HAP-1 (cell line): ENCODE measurements at regions not wholly inside any gene's neighbourhood (a gene's known extent, or its start where the extent isn't known, plus 50 kb on each side); places are given as distances from the start of the nearest gene placed in this dataset.

Experiments
- DNase-seq, 2 experiments: peaks; one replicate each; pipeline ENCODE4 v3.0.0-alpha.2; 2016 to 2020; ENCODE audit warnings: low spot score in 2 of 2
- H3K27me3 ChIP-seq: fragments of 250-450 bp; sonication (Bioruptor Pico); 2 replicates; pipeline ENCODE4 v1.5.1; 2020; ENCODE audit warnings: low read depth, mild to moderate bottlenecking, moderate library complexity
- H3K36me3 ChIP-seq: fragments of 250-450 bp; sonication (Bioruptor Pico); replicated peaks from 2 replicates; pipeline ENCODE4 v1.5.1; 2020; ENCODE audit warnings: mild to moderate bottlenecking
- H3K4me1 ChIP-seq: fragments of 250-450 bp; sonication (Bioruptor Pico); 2 replicates; pipeline ENCODE4 v1.5.1; 2020; ENCODE audit warnings: mild to moderate bottlenecking
- H3K4me3 ChIP-seq: fragments of 250-450 bp; sonication (Bioruptor Pico); 2 replicates; pipeline ENCODE4 v1.5.1; 2020; ENCODE audit warnings: mild to moderate bottlenecking, moderate library complexity
- H3K9me3 ChIP-seq: fragments of 250-450 bp; sonication (Bioruptor Pico); 2 replicates; pipeline ENCODE4 v1.5.1; 2020; ENCODE audit warnings: mild to moderate bottlenecking, moderate library complexity
- in situ Hi-C: fragments of 300-500 bp; cut with MboI; formaldehyde crosslinking; loops from 3 replicates; pipeline ENCODE4 v1.14.3; 2020; ENCODE audit warnings: low sequenced_read_pairs, inconsistent platforms, mixed read lengths

DNA sequence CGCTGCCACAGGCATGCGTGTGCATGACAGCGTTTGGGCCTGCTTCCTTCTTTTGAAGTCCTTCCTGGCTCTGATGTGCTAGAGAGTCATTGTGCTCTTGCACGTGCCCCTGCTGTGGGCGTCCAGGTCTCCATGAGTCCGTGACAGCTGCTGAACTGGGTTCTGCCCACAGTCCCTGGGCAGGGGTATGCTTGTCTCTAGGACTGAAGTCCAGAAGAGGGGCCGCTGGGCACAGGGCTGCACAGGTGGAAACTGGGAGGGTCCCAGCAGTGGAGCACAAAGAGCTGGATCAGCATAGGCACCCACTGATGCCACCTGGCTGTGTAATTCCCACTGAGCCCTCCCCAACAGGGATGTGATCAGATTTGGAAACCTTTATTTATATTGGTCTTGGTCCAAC lies 169.4 kb downstream of the IRX2 start:
- in situ Hi-C loops = no loop called here
- H3K9me3 ChIP-seq = no peaks in the 10 kb centered on the region
- H3K27me3 ChIP-seq = no peaks in the 10 kb centered on the region
- no peak for DNase-seq
- H3K4me3 ChIP-seq = no peak overlapping the region
- no peaks in the 10 kb centered on the region for H3K4me1 ChIP-seq
- no peaks in the 10 kb centered on the region for H3K36me3 ChIP-seq

DNA sequence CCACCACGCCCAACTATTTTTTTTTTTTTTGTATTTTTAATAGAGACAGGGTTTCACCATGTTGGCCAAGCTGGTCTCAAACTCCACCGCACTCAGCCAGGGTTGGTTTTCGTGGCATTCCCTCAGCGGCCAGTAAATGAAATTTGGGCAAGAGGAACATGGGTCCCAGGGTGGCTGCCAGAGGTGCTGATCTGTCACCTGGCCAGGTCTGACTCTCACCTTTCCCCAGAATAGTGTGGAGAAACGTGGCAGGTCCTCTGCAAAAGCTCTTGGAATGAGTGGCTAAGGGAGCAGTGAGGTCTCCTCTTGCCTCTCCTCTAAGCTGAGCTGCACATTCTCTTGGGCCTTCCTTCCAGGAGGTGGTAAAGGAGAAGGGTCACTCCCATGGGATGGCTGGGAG lies 170.1 kb downstream of the IRX2 start:
- DNase-seq = no peak
- no peak overlapping the region for H3K4me3 ChIP-seq
- no peaks in the 10 kb centered on the region for H3K27me3 ChIP-seq
- in situ Hi-C loops = no loop called here
- H3K36me3 ChIP-seq = no peaks in the 10 kb centered on the region
- no peaks in the 10 kb centered on the region for H3K9me3 ChIP-seq
- no peaks in the 10 kb centered on the region for H3K4me1 ChIP-seq

DNA sequence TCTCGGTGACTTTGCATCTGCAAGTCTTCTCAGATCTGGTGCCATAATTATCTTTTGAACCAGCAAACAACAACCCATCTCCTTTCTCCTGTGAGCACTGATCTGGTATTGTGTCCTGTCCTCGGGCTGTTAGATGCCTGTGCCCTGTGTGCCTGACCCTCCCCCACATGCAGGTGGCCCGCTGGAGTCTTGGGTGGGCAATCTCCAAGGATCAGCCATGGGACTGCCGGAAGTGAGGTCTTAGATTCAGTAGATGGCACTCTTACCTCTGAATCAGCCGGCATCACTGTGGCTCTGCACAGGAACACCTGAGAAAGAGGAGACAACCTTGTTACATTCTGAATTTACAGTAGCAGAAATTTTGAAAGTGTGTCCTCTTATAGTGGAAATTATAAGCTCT lies 172.4 kb downstream of the IRX2 start:
- no peaks in the 10 kb centered on the region for H3K27me3 ChIP-seq
- DNase-seq = no peak
- in situ Hi-C loops = no loop called here
- no peaks in the 10 kb centered on the region for H3K36me3 ChIP-seq
- no peaks in the 10 kb centered on the region for H3K4me1 ChIP-seq
- no peak overlapping the region for H3K4me3 ChIP-seq
- H3K9me3 ChIP-seq = no peaks in the 10 kb centered on the region

DNA sequence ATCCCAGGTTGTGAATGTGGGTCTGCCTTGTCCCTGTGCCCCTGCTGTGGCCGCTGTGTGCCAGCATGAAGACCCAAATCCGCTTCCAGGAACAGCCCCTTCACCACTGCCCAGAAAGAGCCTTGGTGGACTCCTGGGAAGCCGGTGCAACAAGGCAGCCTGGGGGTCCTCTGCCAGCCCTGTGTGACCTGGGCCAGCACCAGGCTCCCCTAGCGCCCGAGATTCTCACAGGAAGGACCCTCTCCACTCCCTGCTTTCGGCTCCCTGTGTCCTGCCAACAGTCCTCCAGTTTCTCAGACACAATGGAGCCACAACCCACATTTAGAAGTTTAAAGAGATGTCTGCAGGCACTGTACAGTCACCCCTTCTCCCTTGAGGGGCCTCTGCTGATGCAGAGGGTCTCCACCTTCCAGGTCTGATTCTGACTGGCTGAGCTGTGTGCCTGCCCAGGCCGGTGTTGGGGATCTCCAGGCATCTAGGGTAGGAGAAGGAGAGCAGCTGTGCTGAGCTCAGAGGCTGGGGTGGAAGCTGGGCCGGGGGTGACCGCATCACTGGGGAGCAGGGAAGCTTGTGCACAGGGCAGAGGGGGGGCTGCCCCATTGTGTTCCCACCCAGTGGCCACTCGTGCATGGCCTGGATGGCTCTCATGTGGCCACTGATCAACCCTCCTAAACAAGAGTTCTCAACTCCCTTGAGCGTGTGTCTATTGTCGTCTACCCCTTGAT lies 174.0 kb downstream of the IRX2 start:
- DNase-seq = no peak
- Histone ChIP-seq H3K36me3 (no peaks in the 10 kb centered on the region), H3K4me3 (no peak overlapping the region), H3K9me3 (no peaks in the 10 kb centered on the region), H3K27me3 (no peaks in the 10 kb centered on the region), H3K4me1 (no peaks in the 10 kb centered on the region)
- in situ Hi-C loops = no loop called here

DNA sequence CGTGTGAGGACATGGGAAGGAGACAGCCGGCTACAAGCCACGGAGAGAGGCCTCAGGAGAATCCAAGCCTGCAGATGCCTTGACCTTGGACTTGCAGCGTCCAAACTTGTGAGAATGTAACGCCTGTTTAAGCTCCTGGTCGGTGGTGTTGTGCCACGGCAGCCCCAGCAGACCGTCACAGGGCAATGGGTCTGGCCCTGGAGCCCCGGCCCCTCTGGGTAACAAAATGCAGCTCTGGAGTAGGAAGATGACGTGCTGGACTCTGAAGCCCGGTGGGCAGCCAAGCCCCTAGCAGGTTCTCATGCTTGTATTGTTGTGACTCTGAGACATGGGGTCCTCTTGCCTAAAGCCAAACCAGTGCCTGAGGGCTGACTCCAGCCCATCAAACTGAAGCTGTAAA lies 174.7 kb downstream of the IRX2 start:
- H3K4me1 ChIP-seq = no peaks in the 10 kb centered on the region
- no peaks in the 10 kb centered on the region for H3K27me3 ChIP-seq
- in situ Hi-C loops = no loop called here

DNA sequence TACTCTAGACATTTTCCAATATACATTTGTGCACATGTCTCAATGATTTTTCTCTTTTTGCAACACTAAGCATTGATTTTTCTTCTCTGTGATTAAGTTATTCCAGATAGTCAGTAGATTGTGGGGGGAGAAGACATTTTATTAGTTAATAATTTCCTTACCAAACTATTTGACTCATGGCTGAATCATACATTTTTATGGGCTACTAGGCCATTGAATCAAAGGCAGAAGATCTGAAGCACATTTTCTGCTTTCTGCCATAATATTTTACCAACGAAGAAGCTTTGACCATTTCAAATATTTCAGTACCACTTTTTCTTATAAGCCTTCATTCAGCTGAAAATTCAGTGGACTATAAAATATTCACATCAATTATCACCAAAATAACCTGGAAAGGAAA lies 175.6 kb downstream of the IRX2 start:
- H3K4me3 ChIP-seq = no peak overlapping the region
- no peaks in the 10 kb centered on the region for H3K27me3 ChIP-seq
- no peaks in the 10 kb centered on the region for H3K36me3 ChIP-seq
- no peak for DNase-seq
- no peaks in the 10 kb centered on the region for H3K4me1 ChIP-seq
- no peaks in the 10 kb centered on the region for H3K9me3 ChIP-seq
- in situ Hi-C loops = no loop called here

More for the DNA sequence above, 174.7 kb downstream of the IRX2 start:
- Histone ChIP-seq H3K4me3 (no peak overlapping the region), H3K9me3 (no peaks in the 10 kb centered on the region), H3K36me3 (no peaks in the 10 kb centered on the region)
- no peak for DNase-seq

DNA sequence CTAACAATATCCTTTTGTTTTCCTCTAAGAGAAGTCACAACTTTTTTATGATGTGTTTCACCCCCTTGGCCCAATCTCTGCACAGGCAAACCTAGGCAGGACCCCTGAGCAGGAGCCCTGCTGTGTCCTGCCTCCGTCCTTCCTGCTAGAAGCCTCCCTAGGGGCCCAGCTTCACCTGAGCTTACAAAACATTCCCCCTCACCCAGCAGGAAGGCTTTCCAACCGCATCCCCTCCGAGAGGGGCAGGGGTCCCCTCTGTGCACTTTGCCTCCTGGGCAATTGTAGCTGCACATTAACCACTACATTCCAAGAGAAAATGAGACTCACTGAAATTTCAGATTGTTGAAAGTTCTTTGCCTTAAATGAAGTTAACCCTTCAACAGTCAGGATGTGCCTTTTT lies 176.2 kb downstream of the IRX2 start:
- in situ Hi-C loops = no loop called here
- H3K9me3 ChIP-seq = no peaks in the 10 kb centered on the region
- H3K36me3 ChIP-seq = no peaks in the 10 kb centered on the region
- H3K4me1 ChIP-seq = no peaks in the 10 kb centered on the region
- no peaks in the 10 kb centered on the region for H3K27me3 ChIP-seq
- no peak overlapping the region for H3K4me3 ChIP-seq
- DNase-seq = no peak

DNA sequence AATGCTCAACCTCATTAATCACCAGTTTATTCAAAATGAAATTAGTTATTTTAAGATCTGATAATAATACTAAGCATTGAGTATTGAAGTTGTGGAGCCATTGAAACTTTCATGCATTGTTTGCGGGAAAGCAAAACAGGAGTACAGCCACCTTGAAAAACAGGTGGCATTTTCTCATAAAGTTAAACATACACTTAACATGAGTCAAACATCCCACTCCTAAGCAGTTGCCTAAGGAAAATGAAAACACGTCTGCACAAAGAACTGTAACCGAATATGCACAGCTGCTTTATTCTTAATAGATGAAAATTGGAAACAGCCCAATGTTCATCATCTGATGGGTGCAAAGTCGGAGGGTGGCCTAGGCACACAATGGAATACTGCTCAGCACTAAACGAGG lies 177.3 kb downstream of the IRX2 start:
- Histone ChIP-seq H3K27me3 (no peaks in the 10 kb centered on the region), H3K36me3 (no peaks in the 10 kb centered on the region), H3K9me3 (no peaks in the 10 kb centered on the region), H3K4me3 (no peak overlapping the region), H3K4me1 (no peaks in the 10 kb centered on the region)
- in situ Hi-C loops = no loop called here
- no peak for DNase-seq

DNA sequence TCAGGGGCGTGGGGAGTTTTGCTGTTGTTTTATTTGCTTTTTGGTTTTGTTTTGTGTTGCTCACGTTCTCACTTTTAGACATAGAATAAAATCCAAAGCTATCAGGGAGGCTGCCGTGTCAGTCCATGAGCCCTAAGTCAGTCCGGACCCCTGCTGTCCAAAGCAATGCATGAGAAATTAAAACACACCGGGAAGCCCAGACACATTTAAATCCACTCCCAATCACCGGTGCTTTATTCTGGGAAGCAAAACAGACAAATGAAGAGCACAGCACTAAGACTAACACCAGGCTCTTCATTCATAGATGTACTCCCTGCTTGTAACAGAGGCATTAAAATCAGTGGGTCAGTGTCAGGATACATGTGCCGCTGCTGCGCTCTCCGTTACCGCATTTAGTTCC lies 180.9 kb downstream of the IRX2 start:
- no peak for DNase-seq
- no peaks in the 10 kb centered on the region for H3K27me3 ChIP-seq
- H3K4me3 ChIP-seq = no peak overlapping the region
- no peaks in the 10 kb centered on the region for H3K36me3 ChIP-seq
- no peaks in the 10 kb centered on the region for H3K9me3 ChIP-seq
- H3K4me1 ChIP-seq = no peaks in the 10 kb centered on the region
- in situ Hi-C loops = no loop called here

DNA sequence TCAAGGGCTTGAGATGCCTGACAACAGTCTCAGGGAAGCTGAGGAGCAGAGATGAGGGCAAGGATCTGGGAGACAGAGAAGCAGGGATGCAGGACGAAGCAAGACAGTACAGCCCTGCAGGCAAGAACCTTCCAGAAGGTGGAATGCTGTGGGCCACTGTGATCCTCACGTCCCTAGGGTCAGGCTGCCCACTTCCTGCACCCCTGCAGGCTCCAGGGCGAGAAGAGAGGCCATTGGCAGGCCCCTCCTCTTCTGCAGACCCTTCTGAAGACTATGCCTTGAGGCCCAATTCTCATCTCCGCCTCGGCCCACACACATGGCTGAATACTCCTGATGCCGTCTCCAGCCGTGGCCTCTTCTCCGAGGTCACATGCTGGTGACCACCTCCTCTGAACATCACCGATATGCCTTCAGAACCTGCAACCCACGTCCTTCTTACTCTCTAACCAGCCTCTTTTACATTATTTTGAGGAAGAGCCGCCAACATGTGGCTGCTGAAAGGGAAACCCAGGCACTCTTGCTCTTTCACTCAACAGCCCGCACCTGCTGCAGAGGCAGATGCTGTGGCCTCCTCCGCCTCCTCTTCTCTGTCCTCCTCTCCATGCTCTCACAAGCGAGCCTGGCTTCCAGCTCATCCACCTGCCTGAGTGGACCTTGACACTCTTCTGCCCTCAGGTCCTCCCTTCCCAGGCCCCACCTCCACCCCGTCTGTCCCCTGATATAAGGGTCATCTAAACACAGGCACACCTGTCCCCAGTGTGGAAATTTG lies 181.5 kb downstream of the IRX2 start:
- DNase-seq = no peak
- in situ Hi-C loops = no loop called here
- Histone ChIP-seq H3K4me1 (no peaks in the 10 kb centered on the region), H3K36me3 (no peaks in the 10 kb centered on the region), H3K27me3 (no peaks in the 10 kb centered on the region), H3K4me3 (no peak overlapping the region), H3K9me3 (no peaks in the 10 kb centered on the region)

DNA sequence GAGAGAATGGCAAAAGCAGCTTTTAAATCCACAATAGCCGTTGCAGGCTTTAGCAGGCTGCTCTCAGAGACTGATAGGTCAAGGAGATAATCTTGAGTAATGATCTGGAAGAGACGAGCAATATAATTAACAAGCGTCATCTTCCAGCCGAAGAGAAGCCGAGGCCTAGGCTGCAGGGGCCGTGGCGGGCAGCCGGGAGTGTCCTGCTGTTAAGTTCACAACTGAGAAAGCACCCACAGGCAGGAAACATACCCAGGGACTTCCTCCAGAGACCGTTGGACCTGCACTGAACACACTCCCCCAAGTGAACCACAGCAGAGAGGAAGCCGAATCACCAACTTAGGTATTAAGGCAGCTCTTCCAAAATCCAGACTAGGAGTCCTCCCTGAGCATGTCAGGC lies 182.3 kb downstream of the IRX2 start:
- Histone ChIP-seq H3K4me1 (no peaks in the 10 kb centered on the region), H3K9me3 (no peaks in the 10 kb centered on the region), H3K27me3 (no peaks in the 10 kb centered on the region), H3K36me3 (no peaks in the 10 kb centered on the region), H3K4me3 (no peak overlapping the region)
- no peak for DNase-seq
- in situ Hi-C loops = no loop called here

DNA sequence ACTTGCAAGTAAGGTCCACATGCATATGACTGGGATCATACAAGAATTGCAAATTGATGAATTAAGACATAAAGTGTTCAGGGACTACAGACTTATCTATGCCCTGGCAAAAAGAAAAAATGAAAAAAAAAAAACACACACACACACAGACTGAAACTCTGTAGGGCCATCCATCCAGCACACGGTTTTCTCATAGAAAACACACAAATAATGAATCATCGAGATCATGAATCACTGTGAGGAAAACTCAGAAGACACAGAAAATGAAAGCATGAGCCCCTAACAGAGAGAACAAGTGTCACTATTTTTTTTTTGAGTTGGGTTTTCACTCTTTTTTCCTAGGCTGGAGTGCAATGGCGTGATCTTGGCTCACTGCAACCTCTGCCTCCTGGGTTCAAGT lies 185.2 kb downstream of the IRX2 start:
- no peaks in the 10 kb centered on the region for H3K36me3 ChIP-seq
- no peaks in the 10 kb centered on the region for H3K4me1 ChIP-seq
- no peaks in the 10 kb centered on the region for H3K27me3 ChIP-seq
- DNase-seq = no peak
- in situ Hi-C loops = no loop called here
- H3K9me3 ChIP-seq = no peaks in the 10 kb centered on the region
- H3K4me3 ChIP-seq = no peak overlapping the region

DNA sequence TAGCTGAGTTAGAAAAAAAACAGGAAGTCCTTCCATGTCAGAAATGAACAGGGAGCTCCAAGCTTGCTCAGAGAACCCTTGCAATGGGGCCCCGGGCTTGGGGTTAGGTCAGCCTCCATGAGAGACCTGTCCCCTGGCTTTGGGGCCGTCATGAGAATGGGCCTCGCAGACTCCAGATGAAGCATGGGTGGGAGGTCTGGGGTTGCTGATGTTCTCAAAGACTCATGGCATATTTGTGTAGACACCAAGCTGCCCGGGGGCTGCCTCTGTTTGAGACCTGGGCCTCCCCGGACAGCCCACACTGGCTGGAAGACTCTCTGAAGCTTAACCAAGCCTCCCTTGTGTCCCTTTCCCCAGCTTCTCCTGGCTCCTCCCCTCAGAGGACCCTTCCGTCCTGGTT lies 186.3 kb downstream of the IRX2 start:
- H3K4me1 ChIP-seq = no peaks in the 10 kb centered on the region
- DNase-seq = no peak
- no peaks in the 10 kb centered on the region for H3K9me3 ChIP-seq
- H3K27me3 ChIP-seq = no peaks in the 10 kb centered on the region
- no peaks in the 10 kb centered on the region for H3K36me3 ChIP-seq
- H3K4me3 ChIP-seq = no peak overlapping the region
- in situ Hi-C loops = no loop called here

DNA sequence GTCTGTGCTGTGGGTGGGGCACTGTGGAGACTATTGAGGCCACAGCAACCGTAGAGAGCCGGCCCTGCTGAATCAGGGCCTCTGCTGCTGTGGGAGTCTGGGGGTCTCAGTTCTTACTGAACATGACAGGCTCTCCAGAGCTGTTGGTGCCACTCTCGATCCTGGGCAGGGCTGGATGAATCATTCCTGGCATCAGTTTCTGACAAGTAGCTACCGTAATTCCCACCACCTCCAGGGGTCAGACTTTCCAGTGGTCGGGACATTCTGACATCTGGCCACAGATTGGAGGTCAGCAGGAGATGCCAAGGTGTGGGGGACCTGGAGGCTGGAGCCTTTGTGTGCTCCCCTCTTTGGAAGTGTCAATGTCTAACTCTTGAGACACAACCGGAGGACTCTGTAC lies 188.4 kb downstream of the IRX2 start:
- DNase-seq = no peak
- Histone ChIP-seq H3K4me3 (no peak overlapping the region), H3K27me3 (no peaks in the 10 kb centered on the region), H3K4me1 (no peaks in the 10 kb centered on the region), H3K36me3 (no peaks in the 10 kb centered on the region), H3K9me3 (no peaks in the 10 kb centered on the region)
- in situ Hi-C loops = no loop called here
